ENCODE measurements at regions not wholly inside any gene's neighbourhood (a gene's known extent, or its start where the extent isn't known, plus 50 kb on each side); places are given as distances from the start of the nearest gene placed in this dataset.

DNA sequence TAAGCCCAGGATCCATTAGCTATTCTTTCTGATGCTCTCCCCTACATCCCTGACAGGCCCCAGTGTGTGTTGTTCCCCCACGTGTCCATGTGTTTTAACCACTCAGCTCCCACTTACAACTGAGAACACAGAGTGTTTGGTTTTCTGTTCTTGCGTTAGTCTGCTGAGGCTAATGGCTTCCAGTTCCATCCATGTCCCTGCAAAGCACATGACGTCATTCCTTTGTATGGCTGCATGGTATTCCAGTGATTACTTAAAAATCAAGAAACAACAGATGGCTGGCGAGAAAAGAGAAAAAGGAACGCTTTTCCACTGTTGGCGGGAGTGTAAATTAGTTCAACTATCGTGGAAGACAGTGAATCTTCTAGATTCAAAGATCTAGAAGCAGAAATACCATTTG is 556.0 kb downstream of the PTPRC start:
- TF ChIP-seq TCF4 (CRISPR knock-in tag; IDR thresholded peaks at IDR 0.05; ENCODE audit: borderline replicate concordance) (no peak), ZNF70 (CRISPR knock-in tag; IDR thresholded peaks at IDR 0.05) (no peak), ZNF565 (CRISPR knock-in tag; conservative IDR thresholded peaks at IDR 0.05; ENCODE audit: low read depth) (no peak)
